ENCODE measurements at regions not wholly inside any gene's neighbourhood (a gene's known extent, or its start where the extent isn't known, plus 50 kb on each side); places are given as distances from the start of the nearest gene placed in this dataset.

DNA sequence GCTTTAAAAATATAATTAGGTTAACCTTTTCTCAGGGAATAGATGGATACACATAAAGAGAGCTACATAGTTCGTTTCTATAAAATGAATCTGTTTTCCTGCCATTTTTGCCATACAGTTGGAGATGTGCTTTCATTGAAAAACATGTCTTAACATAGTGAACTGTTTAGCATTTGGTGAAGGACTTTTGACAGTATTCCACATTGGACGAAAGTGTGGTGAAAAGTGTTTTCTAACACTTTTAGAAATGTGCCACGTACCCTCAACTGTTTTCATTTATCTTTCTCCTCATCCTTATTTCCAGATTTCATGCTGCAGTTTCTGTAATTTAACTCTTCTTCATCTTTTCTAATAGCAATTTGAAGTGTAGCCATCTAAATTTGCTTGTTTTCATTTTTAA, 249.1 kb upstream of the MTNR1B start:
- DNase-seq: no peak

DNA sequence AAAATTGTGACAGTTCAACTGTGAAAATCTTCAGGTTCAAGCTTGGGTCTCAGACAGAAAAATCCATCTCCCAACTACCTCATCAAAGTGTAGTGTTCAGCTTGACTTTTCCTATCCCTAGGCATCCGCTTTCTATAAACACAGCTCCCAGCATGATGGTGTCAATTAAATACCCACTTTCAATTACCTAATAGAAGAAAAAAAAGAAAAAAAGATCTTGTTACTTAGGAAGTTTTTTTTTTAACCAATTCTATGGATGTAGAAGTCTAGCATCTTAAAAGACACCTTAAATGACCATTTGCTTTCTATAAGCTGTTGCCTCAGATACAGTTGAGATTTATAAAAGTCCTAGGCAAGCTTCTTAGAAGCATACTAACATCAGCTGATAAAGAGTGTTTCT, 244.1 kb upstream of the MTNR1B start:
- no peak for DNase-seq

DNA sequence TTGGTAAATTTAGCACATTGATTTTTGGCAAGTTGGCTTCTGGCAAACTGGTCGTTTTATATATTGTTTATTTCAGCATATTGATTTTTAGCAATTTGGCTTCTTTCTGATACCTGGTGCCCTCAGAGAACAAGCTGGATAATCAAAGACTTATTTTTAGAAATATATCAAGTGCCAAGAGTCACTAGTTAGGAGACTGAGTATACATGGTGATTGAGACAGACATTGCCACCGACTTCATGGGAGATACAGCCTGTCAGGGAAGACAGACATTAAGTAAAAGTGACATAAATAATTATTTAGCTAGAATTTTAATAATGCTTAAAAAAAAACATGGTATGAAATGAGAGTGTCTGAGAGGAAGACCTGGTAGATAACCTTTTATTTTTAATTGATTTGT, 242.3 kb upstream of the MTNR1B start:
- no peak for DNase-seq

DNA sequence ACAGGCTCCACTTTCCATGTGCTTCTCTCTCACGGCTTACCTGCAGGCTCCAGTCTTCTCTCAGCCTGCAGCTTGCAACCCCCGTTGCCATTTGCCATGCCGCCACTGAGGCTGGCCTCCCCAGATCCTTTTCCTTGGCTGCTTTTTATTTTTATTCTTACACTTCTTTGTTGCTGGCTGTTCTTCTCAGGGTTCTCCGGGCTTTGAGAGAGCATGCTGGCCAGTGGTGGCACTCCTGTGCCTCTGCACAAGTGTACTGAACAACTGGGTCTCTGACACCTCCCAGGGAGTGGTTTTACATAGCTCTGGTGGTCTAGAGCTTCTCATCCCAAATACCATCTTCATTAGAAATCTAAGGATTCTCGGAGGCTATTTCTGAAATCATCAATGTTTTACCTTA, 241.7 kb upstream of the MTNR1B start:
- no peak for DNase-seq

DNA sequence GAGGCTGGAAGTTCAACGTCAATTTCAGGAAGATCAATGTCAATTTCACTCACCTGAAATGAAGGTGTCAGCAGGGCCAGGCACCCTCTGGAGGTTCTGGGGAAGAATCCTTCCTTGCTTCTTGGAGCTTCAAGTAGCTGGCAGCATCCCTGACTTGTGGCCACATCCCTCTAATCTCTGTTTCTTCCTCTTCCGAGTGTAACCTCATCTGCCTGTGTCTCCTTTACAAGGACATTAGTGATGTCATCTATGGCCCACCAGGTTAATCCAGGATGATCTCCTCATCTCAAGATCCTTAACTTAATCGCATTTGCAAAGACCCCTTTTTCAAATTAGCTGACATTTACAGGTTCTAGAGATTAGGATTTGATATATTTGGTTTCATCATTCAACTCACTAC, 240.8 kb upstream of the MTNR1B start:
- DNase-seq: no peak

DNA sequence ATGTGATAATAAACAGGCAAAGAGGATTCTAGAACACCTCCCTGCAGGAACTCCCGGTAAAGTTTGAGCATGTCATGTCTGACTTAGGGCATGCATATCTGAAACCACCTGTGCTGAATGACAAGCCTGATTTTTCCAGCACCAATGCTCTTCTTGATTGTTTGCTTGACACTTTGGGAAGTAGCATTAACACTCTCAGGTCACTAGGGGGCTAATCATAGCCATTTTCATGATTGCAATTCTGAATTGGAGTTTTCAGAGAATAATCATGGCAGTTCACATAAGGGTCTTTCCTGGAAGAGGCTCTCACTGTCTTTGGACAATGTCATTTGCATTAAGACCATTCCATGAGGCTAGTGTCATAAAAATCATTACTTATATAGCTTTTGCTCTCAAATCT, 234.4 kb upstream of the MTNR1B start:
- no peak for DNase-seq

DNA sequence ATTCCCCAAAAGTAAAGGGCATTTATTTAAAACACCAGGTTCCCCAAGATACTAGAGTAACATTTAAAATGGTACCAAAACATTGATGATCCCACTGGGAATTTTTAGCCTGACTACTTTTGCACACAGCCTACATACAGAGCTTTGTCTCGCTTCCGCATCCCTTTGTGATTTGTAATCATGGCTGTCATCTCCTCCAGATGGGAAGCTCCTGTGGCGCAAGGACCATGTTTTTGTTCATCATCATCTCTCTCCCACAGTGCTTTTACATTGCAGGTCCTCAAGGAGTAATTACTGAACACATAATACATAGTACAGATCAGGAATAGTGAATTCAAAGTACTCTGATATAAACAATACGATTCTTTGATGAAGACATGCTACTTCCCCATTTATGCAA, 231.2 kb upstream of the MTNR1B start:
- no peak for DNase-seq

DNA sequence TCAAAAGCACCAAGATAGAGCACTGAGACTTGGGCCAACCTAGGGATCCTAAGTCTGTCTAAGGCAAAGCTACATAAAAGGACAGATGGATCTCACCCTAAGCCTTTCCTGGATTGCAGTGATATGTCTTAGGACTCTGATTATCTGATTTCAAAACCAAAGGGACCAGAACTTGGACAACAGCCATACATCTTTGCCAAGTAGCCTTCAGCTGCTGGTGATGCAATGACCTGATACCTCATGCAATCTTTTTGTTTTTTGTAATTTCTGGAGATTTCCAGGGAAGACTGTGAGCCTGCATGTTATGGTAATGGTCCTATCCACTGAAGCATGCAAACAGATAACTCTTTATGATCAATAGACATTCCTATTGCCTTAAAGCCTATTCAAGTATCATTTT, 230.4 kb upstream of the MTNR1B start:
- DNase-seq: no peak

DNA sequence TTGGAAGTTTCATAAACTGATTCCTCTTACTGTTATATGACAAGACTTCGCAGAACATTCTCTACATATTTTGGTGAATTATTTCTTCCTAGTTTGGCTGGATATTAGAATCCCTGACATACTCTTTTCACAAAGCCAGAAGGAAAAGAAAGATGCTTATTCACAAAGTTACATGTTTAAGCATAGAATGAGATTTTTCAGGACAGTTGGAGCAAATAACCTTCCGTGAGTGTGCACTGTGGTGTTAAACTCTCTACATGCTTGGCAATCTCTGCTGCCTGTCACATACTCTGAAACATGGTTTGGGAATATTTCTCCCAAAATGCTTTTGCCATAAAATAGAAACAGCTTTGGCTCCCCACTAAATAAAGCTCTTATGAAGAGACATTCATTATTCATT, 230.0 kb upstream of the MTNR1B start:
- DNase-seq: no peak

DNA sequence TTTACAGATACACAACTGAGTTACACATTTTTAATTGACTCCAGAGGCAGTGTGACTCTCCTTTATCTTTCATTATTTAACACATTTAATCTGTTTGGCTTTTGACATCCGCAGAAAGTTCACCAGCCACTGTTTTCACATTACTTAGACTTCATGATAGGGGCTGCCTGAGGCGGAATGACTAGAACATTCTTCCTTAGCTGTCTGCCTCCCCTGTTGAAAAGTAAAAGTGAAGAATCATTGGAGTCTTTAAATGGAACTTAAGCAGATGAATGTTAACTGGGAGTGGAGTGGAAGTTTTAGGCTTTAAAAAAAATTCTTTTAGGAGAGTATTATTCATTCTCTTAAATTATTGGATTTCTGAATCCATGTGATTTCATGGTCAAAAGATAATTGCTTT, 229.2 kb upstream of the MTNR1B start:
- DNase-seq: no peak

DNA sequence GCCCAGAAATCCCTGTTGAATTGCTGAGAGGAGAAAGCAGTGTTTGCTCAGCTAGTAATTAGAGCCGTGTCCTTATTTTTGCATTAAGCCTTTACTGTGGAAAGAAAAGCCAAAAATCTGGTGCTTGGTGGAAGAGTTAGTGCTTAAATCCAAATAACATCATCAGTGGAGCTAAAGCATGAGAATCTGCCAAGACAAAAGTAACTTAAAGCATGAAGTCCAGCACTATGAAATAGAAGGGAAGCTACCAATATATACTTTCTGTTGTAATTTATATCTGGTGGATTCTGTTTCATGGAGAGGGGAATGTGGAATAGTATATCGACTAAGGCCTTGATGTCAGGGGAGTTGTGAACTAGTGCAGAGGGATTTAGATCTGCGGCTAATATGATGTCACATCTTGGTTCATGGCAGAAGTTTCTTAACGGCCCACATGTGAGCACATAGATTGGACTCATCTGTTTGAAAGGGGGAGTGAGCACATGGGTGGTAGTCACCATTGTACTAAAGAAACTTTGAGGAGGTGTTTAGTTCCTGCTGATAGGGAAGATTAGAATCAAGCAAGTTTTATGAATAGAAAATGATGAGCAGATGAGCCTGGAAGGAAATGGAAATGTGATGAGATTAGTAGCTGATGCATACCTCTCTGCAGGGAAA, 224.4 kb upstream of the MTNR1B start:
- DNase-seq: no peak

DNA sequence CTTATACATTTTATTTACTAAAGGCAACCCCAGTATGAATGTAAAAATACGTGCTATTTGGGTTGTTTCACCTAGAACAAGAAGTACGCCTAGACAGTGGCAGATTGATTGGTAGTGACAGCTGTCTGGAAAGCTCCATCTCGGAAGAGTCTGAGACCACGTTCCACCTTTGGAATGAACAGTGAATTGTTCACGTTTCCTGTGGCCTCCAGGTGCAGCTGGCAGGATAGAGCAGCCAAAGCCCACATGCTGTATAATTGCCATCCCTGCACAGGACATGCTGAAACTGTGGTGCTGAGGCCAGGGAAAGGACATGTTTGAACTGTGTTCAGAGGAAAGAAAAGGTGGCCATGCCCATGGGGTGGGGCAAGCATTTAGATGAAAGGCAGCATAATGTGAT, 218.7 kb upstream of the MTNR1B start:
- DNase-seq: no peak

DNA sequence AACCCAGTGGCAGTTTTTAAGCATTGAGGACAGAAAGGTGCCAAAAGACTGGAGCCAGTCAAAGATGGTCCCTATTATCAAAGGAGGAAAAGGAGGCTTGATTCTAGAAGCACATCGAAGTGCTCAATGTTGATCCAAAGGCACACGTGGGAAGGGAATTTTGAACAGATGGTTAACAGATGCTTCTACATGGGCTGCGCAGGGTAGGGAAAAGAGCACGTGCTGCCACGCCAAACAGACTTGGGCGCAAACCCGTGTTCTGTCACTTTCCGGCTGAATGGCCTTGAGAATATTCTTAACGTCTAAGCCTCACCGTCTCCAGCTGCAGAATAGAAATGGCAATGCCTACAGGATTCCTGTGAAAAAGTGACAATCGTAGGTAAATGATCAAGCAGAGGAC, 217.9 kb upstream of the MTNR1B start:
- DNase-seq: no peak

DNA sequence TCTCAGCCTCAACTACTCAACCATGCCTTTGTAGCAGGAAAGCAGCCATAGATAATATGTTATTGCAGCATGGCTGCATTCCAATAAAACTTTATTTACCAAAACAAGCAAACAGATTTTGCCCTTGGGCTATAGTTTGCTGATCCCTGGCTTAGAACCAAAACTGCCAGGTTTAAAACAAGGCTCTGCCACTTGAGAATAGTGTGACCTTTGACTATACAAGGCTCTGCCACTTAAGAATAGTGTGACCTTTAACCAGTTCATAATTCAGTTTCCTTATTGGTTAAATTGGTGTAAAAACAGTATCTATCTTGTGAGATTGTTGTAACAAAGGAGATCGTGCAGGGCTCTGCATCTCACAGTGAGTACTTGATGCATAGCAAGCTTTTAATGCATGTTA, 217.3 kb upstream of the MTNR1B start:
- DNase-seq: no peak

DNA sequence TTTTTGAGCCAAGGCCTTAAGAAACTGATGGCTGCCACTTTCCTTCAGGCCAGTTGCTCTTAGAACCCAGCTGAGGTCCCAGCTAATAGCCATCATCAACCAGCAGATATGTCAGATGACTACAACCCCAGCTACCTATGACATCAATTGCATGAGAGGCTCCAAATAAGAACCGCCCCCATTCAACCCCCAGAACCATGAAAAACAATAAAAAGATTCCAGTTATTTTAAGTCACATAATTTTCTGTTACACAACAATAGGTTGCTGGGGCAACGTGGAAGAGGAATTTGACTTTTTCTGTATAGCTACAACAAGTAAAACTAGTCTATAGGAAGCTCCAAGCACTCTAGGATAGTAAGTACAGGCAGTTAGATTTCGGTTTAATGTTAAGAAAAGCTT, 216.3 kb upstream of the MTNR1B start:
- DNase-seq: no peak

DNA sequence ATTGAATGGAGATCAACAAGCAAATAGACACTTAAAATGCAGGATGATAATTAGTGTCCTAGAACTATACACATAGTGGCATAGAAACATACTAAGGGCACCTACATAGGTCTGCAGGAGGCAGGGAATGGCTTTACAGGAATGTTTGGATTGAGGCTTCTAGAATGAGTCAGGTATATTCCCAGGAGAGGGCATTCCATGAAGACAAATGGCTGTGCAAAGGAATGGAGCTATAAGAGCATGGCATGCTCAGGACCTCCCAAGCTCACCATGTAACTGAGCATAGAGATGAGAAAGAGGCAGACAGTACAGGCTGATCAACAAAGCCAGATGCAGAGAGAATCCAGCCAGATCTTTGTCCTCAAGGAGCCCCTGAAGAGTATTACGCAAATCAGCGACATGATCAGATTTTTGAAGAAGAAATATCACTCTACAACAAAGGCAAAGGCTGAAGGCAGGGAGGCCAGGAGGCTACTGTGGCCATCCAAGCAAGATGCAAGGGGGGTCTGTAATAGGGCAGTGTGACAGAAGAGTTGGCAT, 211.1 kb upstream of the MTNR1B start:
- no peak for DNase-seq

DNA sequence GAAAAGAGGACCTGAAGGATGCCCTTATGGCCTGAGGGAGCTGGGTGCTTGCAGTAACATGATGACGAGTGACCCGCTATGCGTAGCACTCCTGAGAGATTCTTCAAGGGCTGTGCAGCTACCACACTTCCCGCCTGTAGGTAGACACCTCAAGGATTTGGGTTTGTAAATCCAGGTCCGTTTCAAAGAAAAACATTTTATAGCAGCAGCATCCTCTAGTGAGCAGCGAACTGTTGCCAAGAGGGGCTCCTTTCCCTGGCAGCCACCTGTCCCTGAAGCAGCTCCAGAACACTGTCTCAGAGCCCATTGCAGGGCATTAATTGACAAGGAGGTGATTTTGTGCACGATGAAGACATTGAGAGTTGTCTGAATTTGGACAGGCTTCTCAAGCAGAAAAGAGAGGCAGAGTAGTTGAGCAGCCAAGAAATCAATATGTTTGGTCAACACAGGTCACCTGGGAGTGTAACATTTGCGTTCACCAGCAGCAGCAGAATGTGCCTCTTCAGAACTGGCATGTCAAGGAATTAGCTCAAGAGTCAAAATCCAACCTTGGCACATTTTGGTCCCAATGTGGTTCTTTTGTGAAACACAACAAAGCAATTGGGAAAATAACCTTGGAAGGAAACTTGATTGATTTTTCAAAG, 209.8 kb upstream of the MTNR1B start:
- no peak for DNase-seq

DNA sequence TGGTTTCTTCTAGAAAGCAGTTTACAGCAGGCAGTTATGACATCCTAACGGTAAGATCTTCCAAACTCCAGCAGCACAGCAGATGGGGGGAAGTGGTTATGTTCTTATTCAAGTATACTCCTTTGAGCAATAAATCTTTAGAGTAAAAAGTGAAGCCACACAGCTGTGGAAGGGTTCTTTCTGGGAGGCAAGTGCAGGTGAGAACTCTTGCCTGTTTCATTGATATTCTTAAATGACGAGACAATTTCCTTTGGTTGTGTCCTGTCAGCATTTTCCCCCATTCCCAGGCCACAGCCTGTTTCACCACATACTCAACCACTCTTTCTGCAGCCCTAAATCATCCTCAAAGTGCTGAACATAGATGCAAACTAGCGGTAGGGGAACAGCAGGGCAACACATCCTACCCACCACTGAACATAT, 207.3 kb upstream of the MTNR1B start:
- no peak for DNase-seq

DNA sequence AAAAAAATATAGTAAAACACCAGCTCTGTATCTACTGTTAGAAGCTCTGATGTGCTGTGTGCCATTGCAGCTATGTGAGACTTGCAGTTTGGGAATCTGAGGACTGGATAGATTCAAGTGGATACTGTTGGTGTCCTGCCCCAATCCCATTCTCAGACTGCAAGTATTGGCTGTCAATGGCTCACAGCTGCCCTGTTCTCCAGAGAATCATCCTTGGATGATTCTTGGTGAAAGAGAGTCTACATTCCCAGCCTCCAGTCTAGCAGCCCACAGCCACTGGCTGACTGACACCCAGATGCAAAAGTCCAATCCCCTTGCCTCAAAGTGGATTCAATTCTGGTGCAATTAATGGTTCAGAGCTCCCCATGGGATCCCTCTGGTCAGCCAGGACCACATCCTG, 206.1 kb upstream of the MTNR1B start:
- no peak for DNase-seq

DNA sequence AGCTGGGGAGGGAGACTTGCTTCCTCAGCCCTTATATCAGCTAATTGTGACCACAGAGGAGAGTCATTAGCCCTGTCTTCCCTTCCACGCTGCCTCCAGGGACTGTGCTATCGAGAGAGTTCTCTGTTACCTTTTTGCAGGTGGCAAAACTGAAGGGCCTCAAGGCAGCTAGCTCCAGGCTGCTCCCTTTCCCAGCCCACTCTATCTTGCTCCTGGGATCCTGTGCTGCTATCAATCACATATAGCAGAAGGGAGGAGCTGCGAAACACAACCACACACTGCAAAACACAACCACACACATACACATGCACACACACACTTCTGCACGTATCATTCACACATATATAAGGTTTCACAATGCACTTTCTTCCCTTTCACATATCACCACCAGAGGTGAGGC, 205.3 kb upstream of the MTNR1B start:
- no peak for DNase-seq

DNA sequence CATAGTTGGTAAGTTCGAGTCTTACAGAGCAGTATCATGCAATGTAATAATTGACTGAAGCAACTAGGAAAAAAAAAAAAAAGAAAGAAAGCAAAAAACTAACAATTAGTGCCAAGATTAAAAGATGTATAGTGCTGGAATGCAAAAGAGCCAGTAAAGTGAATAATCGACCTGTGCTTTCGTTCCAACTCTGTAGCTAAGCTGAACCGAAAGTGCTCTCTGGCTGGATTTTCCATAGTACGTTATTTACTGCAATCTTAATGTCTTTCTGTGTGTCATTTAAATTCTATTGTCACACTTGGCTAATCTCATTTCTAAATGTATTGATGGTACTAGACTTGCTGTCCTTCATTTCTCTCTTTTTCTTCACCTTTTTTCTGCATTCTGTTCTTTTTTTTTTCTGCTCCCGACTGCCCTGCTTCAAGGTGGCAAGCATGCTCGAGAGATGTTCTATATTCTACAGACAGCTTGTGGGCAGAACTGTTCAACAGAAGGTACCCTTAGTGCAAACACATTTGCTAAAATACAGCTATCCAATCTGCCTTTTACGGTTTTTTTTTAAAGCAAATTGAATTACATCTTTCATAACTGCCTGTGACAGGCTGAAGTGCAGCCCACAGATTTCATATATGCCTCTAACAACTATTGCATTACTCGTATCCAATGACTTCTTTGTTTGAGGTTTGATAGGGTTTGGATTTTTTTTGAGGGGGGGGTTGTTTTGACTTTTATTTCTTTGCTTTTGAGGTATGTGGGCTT, 204.2 kb upstream of the MTNR1B start:
- DNase-seq: no peak

DNA sequence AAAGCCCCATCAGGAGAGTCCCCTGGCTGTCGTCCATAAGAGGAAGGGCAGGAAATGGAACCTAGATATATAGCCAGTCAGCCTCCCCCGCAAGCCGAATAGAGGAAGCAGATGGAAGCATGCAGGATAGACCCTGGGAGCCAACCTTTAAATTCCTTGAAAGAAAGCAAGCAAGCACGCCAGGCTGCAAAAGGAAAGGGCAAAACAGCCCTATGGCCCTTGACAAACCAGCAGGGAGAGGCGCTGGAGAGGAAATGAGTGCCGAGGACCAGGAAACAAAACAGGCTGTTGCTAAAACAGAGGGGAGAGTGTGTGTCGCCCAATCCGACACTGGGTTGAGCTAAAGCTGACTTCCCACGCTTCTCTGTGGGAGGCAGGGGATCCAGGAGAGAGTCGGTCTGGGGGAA, 203.5 kb upstream of the MTNR1B start:
- DNase-seq: peak; percentile 57

DNA sequence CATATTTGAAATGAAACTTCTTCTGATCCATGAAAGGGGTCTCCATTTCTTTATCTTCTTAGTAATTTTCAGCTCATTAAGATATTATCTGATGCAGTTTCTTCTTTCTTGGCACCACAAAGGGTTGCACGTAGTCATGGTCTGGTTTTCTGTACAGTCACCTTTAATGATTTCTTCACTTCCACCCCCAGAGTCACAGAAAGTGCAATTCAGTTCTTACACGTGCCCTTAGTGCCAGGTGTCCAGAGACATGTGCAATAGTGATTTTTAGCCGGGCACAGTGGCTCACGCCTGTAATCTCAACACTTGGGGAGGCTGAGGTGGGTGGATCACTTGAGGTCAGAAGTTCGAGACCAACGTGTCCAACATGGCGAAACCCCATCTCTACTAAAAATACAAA, 202.8 kb upstream of the MTNR1B start:
- DNase-seq: no peak

DNA sequence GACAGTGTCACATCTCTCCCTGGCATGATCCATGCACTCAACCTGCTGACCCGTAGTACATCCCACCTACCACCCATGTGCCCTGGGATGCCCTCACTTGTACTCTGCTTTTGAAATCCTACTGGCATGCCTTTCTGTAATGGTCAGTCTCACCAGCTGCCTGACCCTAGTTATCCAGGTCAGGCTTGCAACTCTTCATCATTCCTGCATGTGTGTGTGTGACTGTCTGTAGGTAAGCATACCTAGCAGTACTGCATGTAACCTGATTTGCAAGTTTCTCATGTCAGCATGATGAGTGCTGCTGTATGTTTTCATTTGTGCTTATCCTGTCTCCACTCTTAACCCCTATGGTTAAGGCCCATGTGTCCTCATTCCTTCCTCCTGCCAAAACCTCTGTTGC, 202.0 kb upstream of the MTNR1B start:
- no peak for DNase-seq
